GM19438 (cell line): ENCODE measurements at regions not wholly inside any gene's neighbourhood (a gene's known extent, or its start where the extent isn't known, plus 50 kb on each side); places are given as distances from the start of the nearest gene placed in this dataset.

ENCODE experiments used
- ATAC-seq: cut with Tn5 transposase; IDR thresholded peaks from one replicate; pipeline ENCODE4 v1.9.1; 2021; ENCODE audit warnings: low read depth; ENCODE audit not compliant: unreplicated experiment

- ATAC-seq: no peak
Observed at GRCh38 chr9:108316630-108317029, 539.2 kb downstream of the ACTL7B start.

- no peak for ATAC-seq
Observed at GRCh38 chr9:108316066-108316465, 539.7 kb downstream of the ACTL7B start.

GRCh38 chr9:108311745-108312144 is 544.0 kb downstream of the ACTL7B start:
- no peak for ATAC-seq

DNA sequence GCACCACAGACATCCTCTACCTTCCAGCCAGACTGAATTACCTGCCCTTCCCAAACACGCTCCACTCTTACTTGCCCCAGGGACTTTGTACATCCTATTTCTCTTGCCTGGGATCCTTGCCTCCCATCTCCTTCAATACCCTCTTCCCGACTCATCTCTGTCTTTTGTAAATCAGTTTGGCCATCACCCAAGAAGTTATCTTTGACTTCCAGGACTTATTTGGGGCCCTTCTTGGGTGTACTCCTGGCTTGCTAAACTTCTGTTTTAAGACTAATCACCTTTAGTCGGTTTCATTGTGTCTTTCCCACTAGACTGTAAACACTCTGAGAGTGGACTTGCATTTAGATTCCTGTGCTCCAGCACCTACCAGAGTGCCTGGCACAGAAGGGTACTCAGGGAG is 545.6 kb downstream of the ACTL7B start:
- ATAC-seq: no peak

DNA sequence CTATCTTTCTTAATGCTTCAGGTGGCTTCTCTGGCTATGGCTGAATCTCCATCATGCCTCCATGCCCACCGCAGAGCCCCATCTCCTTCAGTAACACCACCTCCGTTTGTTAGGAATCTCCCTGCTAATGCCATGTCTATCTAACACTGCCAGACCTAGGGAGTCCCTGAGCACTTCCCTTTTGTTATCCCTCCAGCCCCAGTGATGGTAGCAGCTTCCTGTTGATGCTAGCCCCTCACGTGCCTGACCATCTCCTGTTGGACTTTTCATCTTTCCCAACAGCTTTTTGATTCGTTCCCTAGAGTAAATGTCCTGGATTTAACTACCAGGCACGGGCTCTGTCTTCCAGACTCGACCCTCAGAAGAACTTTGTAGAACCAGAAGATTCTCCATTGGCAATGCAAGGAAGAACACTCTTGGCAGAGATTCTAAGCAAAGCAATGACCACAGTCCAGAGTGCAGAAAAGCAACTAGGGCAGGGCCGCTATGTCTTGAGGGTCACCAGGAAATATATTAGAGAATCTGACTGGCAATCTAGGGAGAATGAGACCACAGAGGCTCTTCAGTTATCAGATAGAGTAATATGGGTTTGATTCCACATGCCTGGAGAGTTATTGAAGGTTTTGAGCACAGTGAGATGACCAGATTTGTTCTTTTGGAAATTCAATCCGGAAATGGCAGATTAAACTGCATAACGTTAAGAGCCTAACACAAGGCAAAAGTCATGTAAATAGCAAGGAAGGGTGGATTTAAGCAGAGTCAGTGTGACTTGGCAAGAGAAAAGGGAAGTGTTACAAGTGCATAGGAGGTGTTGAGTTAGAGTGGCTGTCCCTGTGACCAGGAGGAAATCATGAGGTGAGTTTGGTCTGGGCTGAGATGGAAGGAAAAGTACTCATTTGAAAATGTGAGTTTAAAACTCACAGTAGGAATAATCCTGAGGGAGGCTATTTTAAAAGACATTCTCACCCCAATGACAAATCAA is 555.2 kb downstream of the ACTL7B start:
- no peak for ATAC-seq

DNA sequence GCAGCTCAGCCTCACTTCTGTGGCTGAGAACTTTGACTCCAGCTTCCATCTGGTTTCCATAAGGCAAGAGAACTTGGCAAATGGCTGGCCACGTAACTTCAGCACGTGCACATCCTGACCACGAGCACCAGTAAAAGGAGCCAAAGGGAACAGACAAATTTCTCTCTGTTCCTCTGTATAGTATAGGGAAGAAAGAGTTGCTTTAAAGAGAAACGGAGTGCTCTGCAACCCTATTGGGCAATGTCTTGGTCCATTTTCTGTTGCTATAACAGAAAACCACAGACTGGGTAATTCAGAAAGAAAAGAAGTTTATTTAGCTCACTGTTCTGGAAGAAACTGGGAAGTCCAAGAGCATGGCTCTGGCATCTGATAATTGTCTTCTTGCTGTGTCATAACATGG is 558.7 kb downstream of the ACTL7B start:
- ATAC-seq: no peak

DNA sequence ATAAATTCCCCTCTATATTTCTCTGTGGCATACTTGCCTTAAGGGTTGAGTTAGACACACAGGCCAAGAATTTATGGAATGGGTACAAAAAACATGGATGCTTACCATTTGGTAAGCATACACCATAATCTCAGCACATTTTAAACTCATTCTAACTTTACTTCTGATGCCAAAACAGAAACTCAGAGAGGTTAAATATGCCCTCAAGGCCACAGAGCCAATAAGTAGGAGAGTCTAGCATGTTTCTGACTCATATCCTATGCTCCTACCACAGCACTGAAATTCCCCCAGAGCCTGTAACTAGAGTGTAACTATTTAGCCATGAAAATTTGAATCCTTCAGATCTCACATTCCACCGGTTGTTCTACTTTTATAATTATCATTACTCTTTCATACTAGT is 559.7 kb downstream of the ACTL7B start:
- ATAC-seq: no peak

GRCh38 chr9:108291586-108291932 is 564.2 kb downstream of the ACTL7B start:
- no peak for ATAC-seq

- ATAC-seq: no peak
Observed at GRCh38 chr9:108290839-108291585, 564.8 kb downstream of the ACTL7B start.

DNA sequence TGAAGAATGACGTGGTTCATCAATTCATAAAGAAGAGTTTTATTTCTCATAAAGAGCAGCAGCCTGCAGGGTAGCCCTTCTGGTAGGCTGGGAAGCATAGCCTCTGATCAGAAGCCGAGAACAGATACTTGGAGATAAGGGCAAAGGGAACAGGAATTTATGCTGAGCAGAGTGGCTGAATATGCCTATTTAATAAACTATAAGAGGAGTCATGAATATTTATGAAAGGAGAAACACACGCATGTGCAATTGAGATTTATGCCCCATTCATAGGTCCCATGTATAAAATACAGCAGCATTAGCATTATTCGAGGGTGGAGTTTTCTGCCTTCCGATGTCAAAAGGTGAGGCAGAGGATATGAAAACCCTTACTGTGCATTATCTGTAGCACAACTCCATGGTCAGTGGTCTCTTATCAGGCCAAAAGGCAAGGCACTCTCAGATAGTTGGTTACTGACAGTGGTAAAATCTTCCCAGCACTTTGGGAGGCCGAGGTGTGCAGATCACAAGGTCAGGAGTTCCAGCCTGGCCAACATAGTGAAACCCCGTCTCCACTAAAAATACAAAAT is 569.1 kb downstream of the ACTL7B start:
- ATAC-seq: no peak

DNA sequence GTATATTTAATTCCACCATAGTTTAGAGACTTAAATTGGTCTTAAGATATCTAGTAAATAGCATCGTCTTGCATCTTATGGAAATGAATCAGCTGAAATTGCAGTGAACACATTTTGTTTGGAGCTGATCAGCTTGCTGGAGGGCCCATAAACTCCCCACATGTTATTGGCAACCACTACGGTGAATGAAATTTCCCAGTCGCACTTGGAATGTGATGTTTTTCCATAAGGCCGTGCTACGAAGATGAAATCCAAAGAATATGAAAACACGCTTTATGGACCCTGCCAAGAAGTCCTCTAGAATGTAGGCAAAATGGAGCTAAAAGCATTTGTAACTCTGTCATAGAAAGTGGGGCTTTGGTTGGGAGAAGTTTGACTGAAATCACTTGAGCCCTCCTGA is 572.1 kb downstream of the ACTL7B start:
- no peak for ATAC-seq

- no peak for ATAC-seq
Observed at GRCh38 chr9:108282872-108283271, 572.9 kb downstream of the ACTL7B start.

GRCh38 chr9:108281696-108282095 is 574.1 kb downstream of the ACTL7B start:
- ATAC-seq: no peak

DNA sequence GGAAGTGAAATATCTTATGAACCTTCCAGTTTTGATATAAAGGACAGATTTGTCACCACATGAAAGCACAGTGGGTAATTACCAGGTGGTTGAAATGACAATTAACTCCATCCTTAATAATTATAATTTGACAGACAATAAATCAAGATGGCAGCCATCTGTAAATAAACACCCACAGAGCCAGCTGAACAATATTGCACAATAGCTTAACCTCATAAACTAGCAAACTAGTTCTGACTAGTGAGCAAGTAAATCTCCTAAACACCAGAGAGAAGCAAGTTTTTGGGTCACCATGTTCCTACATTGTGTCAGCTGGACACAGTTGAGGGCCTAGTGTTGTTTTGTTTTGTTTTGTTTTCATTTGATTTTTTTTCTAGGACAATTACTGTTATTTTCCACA is 577.4 kb downstream of the ACTL7B start:
- no peak for ATAC-seq

- no peak for ATAC-seq
Observed at GRCh38 chr9:108277216-108277615, 578.6 kb downstream of the ACTL7B start.

DNA sequence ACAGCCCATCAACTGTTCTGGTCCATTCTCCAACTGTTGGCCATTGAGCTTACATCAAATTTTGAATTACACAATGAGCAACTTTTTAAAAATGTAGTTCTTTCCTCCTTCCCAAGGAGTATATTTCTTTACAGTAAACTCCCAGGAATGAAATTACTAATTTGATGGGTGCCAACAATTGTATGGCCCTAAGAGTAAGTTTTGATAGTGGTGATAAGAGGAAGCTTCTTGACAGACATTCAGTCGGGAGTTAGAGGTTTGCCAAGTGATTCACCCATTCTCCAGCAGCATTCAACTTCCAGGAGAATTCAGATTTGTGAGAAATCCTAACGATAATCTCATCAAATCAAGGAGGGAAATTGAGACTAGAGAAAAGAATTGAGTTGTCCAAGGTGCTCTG is 579.9 kb downstream of the ACTL7B start:
- no peak for ATAC-seq

GRCh38 chr9:108274971-108275370 is 580.8 kb downstream of the ACTL7B start:
- ATAC-seq: no peak

DNA sequence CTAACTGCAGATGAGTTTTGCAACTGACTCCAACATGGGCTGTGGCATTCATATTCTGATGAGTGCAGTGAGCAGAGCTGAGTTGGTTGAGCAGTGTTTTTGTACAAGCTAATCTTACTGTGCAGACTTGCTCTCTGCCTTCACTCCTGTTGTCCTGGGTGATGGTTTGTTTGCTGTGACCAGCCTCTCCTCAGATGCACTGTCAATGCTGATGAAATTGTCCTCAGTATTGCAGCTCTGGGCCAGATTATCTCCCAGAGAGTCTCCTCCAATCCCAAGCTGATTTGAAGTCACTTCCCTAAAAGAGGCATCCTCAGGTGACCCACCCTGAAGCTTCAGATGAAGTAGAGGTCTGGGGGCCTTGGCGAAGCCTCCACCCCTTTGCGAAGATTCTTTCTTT is 581.8 kb downstream of the ACTL7B start:
- no peak for ATAC-seq

DNA sequence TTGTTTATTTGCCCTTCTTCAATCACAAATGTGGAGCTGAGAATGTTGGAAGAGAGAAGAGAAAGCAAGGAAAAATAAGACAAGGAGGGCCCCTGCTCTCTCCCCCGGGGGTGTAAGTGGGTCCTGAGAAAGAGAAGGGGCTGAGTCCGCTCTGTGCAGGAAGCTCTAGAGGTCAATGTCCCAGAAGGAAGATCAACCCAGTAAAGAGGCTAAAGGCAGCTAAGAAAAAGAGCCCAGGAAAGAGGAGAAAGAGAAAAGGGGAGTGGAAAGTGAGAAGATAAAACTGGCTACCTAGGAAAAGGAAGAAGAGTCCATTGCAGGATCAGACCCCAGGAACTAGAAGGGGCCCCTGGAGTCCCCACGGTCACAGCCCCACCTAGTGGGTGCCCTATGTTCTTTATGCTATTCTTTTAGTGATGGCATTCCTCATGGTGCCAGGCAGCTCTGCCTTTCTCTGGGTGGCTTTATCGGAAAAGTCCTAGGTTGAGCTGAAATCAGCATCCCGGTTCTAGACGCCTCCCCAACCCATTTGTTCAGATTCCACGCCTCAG is 583.4 kb downstream of the ACTL7B start:
- ATAC-seq: no peak

DNA sequence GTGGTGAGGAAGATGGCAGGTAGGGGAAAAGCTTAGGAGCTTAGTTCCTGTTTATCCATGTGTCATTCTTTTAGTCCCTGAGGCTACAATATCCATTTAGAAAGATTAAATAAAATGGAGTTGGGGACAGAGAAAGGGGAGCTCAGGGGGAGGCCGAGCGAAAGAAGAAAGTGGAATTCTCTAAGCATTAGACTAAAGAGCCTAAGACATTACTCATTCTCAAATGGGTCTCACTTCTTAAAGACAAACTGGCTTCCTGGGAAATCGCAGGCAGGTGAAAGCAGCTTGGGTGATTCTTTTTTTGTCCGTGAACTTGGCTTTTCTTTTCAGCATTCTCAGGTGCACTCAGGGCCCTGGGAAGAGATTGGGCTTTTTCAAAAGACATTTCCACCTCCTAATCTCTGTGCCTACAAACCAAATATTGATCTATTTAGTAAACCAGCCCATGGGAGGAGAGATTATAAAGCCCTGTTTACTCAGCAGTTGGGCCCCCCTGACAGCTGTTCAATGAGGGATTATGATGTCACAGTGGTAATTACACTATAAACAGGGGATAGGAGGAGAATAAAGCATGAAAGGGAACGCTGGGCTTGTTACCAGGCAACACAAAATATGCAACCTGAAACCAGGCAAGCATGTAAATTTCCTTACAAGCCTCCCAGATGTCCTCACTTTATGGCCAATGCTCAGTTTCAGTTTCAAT is 584.0 kb downstream of the ACTL7B start:
- no peak for ATAC-seq

DNA sequence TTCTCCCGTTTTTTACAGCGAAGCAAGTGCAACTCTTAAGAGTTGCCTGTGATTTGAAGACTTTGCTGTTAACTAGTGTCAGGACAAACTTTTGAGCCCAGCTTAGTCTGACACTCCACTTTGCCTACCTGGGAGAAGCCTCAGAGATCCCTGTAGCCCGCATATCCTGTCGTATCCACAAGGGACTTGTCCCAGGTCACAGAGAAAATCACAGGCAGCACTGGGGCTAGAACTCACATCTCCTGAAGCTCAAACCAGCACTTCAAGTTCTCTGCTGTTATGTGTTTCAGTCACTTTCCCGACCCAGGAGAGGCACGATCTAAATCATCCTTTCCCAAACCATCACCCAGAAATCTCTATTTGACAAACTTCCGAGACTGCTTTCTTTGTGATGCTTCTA is 584.5 kb downstream of the ACTL7B start:
- no peak for ATAC-seq
